ENCODE measurements at regions not wholly inside any gene's neighbourhood (a gene's known extent, or its start where the extent isn't known, plus 50 kb on each side); places are given as distances from the start of the nearest gene placed in this dataset.
"Not testable (repeated sequence)": the region's sequence is repeated elsewhere in the genome, so short reads cannot be mapped to it uniquely, and the experiment has no call there.

DNA sequence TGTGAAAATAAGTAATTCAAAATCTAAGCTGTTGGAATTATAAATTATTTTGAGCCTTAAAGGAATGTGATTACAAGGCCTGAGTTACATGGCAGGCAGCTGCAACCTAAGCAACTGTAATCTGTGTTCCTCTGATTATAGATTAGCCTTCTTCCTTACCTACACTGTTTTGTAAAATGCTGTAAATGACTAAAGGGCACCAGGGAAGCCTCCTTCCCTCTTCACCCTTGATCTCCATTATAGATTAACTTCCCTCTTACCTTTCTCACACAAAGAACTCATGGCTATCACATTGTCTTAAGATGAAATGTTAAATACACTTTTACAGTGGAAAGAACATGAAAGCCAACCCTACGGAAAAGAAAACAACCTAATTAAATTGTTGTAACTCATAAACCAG, 423.7 kb upstream of the KLF12 start:
- no peak for DNase-seq

DNA sequence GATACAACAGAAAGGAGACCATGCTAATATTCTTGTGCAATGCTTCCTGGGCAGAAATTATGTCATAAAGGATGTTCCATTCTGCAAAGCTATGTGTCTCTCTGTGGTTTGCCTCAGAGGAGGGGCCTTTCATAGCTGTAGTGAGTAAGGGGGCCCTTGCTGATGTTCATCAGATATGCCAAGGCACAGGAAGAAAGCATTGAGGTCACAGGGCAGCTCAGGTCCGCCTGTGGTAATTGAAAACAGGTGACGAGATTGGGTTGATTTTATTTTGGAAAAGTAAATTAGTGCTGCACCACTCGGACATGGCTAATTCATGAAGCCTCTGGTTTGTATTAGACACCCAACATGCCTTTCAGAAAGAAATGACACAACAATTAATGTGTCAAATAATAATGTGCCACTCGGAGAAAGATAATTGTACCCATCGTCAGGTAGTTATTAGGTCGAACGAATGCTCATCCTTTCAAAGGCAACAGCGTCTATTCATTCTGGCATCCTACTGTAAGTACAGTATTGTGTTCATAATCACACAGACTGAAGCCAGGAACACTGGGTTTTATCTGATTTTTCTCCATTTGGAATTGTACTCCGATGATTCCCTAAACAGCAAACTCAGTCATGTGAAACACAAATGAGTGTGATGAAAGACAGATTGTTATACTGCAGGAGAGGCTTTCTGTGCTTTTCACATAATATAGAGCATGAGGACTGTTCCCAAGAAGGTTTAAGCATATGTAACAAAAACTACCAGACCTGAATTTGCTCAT, 421.6 kb upstream of the KLF12 start:
- DNase-seq, result no peak

- DNase-seq, result no peak
These were observed 421.0 kb upstream of the KLF12 start for GRCh38 chr13:74555276-74555625.

GRCh38 chr13:74554569-74555275, 420.5 kb upstream of the KLF12 start:
- no peak for DNase-seq

- DNase-seq, result no peak
These were observed 415.8 kb upstream of the KLF12 start for GRCh38 chr13:74550039-74550438.

- DNase-seq, result not testable (repeated sequence)
These were observed 402.4 kb upstream of the KLF12 start for GRCh38 chr13:74536649-74537048.

DNA sequence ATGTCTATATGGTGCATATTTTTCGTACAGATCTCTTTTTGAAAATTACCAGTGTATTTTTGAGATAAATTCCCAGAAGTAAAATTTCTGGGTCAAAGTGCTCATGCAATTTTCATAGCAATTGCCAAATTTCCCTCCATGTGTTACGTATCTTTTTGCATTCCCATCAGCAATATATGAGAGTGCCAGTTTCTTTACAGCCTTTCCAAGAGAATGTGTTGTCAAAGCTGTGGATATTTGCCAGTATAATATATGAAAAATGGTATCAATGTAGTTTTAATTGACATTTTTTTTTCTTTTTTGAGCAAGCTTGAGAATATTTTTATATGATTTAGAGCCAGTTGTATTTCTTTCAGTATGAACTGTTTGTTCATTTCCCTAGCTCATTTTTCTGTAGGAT, 399.0 kb upstream of the KLF12 start:
- DNase-seq, result no peak

DNA sequence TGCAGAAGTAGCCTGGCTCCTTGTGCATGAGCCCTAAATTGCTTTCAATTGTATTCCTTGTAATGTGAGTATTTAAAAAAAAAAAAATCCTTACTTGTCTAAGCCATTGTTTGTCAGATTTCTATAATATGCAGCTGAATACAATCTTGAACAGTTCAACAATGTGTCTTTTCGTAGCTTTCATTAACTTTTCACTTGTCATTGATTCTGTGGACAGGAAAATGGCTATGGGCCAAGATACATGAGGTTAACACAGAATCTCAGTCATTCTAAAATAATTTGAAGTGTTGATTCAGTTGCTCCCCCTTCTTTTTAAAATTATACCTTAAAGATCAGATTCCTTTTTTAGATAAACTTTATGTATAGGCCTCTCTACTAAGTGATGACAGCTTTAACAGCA, 395.8 kb upstream of the KLF12 start:
- DNase-seq, result no peak

DNA sequence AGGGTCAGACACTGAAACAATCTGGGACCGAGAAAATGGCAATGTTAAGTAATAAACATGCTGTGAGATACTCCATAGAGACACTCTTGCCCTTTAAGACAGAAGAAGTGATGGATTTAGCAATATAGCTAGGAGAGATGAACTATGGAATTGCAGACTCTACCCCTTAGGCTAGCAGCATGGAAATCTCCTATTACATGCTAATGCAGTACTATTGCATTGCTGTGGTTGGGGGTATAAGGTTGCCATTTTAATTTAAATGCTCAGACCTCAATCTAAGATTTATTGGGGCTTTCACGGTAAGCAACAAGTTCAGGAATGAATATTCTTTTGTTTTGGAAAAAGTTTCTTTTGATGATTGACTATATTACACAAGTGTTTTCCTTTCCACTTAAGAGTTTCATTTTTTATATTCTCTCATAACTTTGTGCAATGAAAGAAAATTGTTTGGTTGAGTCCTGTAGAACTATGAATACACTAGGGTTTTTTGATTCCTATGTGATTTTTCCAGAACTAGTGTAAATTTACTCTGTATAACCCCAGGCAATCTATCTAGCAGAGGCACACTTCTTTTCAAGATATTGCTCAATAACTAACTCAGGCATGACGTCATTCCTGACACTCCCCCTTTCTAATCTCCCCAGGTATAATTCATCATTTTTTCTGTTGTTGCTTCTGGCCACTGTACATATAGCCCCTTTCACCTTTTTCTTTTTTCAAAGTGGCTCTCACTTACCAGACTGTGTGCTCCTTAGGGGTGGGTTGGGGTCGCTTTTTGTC, 394.7 kb upstream of the KLF12 start:
- no peak for DNase-seq

- DNase-seq, result no peak
These were observed 388.9 kb upstream of the KLF12 start for GRCh38 chr13:74523057-74523456.

DNA sequence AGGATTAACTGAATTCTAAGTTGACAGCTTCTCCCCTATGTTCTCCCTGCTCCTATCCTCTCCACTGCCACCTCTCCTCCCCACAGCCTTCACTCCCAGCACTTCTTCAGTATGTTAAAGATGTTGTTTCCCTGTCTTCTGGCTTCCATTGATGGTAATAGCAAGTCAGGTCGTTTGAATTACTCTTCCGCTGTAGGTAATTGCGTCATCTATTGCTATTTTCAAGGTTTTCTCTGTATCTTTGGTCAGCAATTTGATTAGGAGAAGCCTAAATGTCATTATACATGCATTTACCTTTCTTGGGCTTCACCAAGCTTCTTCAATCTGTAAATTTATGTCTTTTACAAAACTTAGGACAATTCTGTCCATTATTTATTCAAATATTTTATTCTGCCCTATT, 377.3 kb upstream of the KLF12 start:
- no peak for DNase-seq

DNA sequence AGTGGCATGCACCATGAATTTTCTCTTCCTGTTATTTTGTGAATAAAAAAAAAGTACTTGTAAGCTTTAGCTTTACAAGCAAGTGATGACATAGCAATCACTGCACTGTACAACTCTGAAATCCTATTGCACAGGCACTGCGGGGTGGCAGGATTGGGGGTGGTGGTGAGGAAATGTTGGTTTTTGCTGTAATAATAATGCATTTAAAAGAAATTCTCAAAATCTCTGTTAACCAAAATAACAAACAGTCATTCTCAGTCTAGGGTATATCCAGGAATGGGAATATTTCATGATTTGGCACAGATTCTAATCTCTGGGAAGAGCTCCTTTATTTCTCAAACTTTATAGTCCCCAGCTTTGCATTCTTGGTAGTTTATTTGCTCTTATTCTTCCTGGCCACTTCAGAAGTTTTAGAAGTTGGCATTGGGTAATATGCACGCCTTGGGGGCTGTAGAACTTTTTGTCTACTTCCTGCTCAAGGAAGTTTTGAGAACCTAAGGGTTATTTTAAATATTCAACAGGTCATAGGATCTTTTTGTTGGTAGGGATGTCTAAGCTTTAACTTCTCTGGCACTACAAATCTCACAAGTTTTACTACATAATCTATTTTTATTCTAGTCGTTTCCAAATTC, 353.0 kb upstream of the KLF12 start:
- DNase-seq, result no peak

DNA sequence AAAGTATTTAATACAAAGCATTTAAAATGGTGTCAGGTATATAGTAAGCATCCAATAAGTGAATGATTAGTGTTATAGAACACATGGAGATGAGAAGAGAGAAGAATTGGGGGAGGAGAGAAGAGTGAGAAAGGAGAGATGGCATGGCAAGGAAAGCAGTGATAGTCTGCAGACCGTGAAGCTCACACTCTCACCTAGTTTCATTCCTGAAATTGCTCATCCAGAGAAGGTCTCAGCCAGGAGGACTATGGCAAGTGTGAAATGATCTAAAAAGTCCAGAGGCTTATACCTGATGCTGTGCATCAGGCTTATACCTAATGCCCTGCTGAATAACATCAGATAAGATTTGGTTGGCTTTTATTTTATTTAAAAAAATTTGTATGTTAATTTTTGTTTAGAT, 351.6 kb upstream of the KLF12 start:
- DNase-seq, result no peak

DNA sequence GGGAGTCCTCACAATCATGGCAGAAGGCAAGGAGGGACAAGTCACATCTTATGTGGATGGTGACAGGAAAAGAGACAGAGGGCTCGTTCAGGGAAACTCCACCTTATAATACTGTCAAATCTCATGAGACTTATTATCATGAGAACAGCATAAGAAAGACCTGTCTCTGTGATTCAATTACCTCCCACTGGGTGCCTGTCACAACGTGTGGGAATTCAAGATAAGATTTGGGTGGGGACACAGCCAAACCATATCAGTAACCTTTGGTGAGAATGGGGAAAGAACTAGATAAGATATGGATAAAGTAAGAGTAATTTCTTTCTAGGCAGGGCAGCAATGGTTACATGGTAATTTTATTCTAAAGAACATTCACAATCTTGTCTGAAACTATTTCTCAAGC, 344.9 kb upstream of the KLF12 start:
- DNase-seq, result no peak

DNA sequence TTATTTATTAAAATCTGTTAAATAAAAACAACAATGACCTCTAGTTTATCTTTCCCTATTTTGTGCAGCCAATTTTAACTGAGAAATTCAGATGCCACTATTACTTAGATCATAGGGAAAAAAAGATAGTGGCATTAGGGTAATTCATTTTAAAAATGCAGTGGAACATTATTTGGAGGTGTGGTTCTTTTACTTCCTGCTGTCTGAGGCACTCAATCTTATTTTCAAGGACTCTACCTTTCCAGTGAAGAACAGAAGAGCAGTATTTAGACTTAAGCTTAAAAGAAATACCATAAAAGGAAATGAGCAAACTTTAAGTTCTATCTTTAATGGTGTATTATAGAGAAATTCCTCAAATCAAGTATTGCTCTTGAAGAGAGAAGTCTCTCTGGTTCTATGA, 342.6 kb upstream of the KLF12 start:
- no peak for DNase-seq

DNA sequence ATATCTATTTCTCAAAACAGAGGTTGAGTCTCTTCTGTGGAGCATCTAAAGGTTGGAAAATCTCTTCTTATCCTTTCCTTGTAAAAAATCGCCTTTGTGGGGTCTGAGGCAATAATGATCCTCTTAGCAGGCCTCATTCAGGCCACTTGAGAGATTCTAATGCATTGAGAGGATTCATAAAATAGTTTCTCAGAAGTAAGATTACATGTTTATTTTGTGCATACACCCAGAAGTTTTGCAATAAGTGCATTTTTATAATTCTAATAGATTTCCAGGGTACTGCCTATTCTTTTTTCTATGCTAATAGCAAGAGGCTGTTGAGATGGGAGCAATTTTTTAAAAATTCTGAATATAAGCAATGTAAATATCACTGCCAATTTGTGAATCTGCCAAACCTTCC, 342.2 kb upstream of the KLF12 start:
- no peak for DNase-seq

- DNase-seq, result no peak
These were observed 332.7 kb upstream of the KLF12 start for GRCh38 chr13:74466864-74467263.

DNA sequence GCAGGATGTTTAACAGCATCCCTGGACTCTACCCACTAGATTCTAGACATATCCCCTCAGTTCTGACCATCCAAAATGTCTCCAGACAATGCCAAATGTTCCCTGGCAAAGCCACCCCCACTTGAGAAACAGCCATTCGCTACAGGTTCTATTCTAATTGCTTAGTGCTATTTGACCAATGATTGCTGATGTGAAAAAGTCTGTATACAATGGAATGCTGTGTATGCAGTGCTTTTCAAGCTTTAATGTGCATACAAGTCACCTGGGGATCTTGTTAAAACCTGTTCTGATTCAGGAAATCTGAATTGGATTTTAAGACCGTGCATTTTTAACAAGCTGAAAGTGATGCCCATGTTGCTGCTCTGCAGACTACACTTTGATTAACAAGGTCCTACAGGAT, 331.8 kb upstream of the KLF12 start:
- DNase-seq, result no peak

DNA sequence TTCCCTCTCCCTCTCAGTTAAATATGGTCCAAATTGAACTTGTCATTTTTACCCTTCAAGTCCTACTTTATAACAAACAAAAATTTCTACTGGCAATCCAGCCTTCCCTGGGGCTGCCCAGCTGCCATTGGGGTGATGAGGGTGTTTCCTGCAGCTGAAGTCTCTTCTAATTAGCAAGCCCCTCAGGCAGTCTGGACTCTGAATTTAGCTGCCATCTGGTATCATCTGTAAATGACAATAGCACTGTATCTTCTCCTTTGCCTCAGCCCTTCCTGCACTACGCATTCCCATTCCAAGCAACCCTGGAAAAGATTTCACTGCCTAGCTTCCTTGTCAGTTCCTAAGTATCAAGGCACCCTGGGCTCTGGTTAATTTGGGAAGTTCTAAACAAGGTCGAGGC, 331.1 kb upstream of the KLF12 start:
- no peak for DNase-seq

DNA sequence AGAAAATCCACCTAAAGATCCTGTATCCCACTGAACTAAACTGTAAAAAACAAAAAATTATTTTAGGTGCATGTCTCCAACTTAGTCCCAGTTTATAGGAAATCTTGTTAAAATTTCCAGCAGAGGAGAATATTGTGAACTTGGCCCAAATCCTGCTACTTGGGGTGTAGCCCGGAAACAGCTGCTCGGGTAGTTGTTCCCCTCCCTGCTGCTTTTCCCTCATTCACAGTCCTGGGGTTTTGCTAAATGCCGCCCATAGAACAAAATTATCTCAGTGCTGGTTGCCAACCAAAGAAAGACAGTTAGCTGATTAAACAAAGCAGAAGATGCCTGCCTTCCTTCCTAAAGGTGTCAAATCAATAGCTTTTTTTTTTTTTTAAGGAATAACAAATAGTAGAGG, 330.5 kb upstream of the KLF12 start:
- DNase-seq, result no peak

DNA sequence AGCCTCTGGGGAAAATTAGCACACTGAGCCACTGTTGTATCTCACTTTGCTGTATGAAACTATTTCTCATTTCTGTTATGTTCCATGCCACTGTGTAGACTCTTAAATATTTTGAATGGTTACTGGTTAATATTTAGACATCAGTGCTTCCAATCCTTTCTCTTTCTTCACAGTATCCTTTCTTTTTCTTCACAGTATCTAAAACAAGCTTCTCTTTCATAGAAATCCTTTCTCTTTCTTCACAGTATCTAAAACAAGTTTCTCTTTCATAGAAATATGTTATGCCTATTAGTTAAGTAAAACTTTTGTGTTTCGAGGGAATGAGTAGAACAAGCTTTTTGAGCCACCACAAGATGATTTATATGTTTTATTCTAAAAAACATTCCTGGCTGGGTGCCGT, 326.8 kb upstream of the KLF12 start:
- no peak for DNase-seq

GRCh38 chr13:74452881-74453280, 318.7 kb upstream of the KLF12 start:
- DNase-seq, result no peak

- no peak for DNase-seq
These were observed 318.0 kb upstream of the KLF12 start for GRCh38 chr13:74452176-74452575.

DNA sequence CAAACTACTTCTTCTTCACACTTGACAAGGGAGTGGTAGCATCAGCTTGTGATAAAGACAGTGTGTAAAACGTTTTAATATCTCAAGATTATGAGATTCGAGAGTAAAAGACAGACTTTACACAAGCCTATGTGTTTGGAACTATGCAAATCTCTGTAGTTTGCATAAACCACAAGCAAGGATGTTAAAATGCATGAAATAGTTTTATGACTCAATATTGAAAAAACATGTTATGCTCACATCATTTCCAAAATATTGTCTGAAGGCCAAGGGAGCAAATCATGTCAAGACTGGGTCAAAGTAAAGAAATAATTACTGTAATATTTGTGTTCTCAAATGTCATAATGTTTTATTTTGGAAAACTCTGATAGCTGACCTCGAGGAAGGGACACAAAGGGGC, 316.8 kb upstream of the KLF12 start:
- DNase-seq, result no peak

Data from NCI-H187 treated with DMSO at 0.1 percent for 48 hours (cell line).